Gastrocnemius medialis (tissue), 4 donors: ENCODE measurements at regions not wholly inside any gene's neighbourhood (a gene's known extent, or its start where the extent isn't known, plus 50 kb on each side); places are given as distances from the start of the nearest gene placed in this dataset.
"Not testable (repeated sequence)": the region's sequence is repeated elsewhere in the genome, so short reads cannot be mapped to it uniquely, and the experiment has no call there.

Experiments used
- CTCF ChIP-seq, 5 experiments: fragments of 450-650 bp in 3 of 5; fragments of 200-600 bp in 2 of 5; sonication (generic) in 2 of 5; IDR thresholded peaks in 4 of 5; conservative IDR thresholded peaks in 1 of 5; 1 replicate in 4 of 5; 2 replicates in 1 of 5; pipeline ENCODE4 v1.5.1; 2016 to 2019; ENCODE audit warnings: antibody characterized with exemption in 5 of 5, mild to moderate bottlenecking in 3 of 5, moderate library complexity in 3 of 5
- POLR2A ChIP-seq, 2 donors: fragments of 450-650 bp; IDR thresholded peaks; one replicate each; pipeline ENCODE4 v1.6.1; 2017; ENCODE audit warnings: antibody characterized with exemption in 2 of 2, mild to moderate bottlenecking in 2 of 2, moderate library complexity in 2 of 2

- TF ChIP-seq POLR2A (IDR thresholded peaks at IDR 0.05); CTCF (IDR thresholded peaks at IDR 0.05 in 4 of 5, conservative IDR thresholded peaks at IDR 0.05 in 1 of 5): not testable (repeated sequence)
These were observed 199.1 kb downstream of the CCT8L2 start for GRCh38 chr22:16393476-16393875.
